ENCODE measurements at regions not wholly inside any gene's neighbourhood (a gene's known extent, or its start where the extent isn't known, plus 50 kb on each side); places are given as distances from the start of the nearest gene placed in this dataset.
"Not testable (repeated sequence)": the region's sequence is repeated elsewhere in the genome, so short reads cannot be mapped to it uniquely, and the experiment has no call there.

DNA sequence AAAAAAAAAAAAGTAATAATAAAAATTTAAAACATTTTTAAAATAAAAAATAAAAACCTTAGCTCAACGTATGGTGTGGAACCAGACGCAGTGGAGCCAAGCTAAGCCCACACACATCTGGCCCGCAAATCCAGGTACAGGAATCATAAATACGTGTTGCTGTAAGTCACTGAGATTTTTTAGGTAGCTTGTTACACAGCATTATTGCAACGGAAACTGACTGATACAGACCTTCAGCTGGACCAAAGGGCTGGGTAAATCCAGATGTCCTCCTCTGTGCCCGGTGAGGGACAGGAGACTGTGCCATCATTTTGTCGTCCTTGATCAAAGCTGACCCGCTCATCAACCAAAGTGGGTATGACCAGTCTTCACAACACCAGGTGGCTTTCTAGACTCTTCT, 104.9 kb downstream of the TMEM130 start:
- TF ChIP-seq, protein P1, sequence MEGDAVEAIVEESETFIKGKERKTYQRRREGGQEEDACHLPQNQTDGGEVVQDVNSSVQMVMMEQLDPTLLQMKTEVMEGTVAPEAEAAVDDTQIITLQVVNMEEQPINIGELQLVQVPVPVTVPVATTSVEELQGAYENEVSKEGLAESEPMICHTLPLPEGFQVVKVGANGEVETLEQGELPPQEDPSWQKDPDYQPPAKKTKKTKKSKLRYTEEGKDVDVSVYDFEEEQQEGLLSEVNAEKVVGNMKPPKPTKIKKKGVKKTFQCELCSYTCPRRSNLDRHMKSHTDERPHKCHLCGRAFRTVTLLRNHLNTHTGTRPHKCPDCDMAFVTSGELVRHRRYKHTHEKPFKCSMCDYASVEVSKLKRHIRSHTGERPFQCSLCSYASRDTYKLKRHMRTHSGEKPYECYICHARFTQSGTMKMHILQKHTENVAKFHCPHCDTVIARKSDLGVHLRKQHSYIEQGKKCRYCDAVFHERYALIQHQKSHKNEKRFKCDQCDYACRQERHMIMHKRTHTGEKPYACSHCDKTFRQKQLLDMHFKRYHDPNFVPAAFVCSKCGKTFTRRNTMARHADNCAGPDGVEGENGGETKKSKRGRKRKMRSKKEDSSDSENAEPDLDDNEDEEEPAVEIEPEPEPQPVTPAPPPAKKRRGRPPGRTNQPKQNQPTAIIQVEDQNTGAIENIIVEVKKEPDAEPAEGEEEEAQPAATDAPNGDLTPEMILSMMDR (conservative IDR thresholded peaks at IDR 0.05; ENCODE audit: low read length): no peak
- no peak overlapping the region for H3K4me3 ChIP-seq (ENCODE audit: low read length)
- no peak for DNase-seq (ENCODE audit: low read depth)

DNA sequence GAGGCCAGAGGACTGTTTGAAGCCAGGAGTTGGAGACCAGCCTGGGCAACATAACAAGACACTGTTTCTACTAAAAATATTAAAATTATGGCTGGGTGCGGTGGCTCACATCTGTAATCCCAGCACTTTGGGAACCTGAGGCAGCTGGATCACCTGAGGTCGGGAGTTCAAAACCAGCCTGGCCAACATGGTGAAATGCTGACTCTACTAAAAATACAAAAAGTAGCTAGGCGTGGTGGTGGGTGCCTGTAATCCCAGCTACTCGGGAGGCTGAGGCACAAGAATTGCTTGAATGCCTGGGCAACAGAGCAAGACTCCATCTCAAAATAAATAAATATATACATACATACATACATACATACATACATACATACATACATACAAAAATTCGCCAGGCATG, 99.7 kb downstream of the TMEM130 start:
- not testable (repeated sequence) for H3K4me3 ChIP-seq (ENCODE audit: low read length); DNase-seq (ENCODE audit: low read depth)

DNA sequence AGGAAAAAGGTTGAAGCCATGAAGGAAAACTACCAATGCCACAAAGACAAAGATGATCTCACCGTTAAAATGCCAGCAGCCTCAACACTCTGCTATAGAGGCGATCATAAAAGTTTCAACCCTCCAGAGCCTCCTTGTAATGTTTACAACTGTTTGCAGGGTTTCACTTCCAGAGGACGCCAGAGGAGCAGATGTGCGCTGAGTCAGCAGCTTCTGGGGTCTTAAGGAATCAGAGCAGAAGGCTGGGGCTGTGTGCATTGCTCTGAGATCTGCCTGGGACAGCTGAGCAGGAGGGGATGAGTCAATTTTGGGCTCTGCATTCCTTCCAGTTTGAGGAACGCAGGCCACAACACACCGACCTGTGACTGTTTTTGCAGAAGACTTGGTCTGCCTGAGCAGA, 98.3 kb downstream of the TMEM130 start:
- no peak overlapping the region for H3K4me3 ChIP-seq (ENCODE audit: low read length)
- TF ChIP-seq, protein P1 (conservative IDR thresholded peaks at IDR 0.05; ENCODE audit: low read length): no peak
- peak; percentile 89 for DNase-seq (ENCODE audit: low read depth)

DNA sequence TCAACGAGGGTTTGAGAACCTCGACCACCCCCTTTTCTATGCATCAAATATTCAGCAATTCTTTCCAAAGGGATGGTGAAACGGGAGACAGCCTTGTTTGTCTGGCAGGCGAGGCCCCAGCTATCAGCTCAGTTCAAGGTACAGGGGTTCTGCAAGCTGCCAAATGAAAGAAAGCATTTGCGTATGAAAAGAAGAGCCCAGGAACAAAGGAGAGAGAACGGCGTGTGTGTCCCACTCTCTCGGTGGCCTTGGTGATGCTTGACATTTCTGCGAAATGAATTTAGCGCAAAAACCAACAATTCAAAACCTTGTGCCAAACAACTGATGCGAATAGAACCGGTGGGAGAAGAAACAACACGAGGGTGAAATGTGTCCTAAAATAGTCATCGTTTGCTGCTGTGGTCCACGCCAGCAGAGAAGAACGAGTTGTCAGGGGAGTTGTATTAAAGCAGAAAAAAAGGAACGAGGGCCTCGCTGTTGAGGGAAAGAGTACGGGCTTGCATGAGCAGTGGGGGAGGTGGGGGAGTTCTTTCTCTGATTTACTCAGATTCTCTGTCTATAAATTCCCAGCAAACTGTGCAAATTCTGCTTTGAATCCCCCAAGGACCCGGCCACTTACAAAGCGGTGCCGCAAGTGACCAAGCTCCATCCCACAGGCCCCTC, 97.7 kb downstream of the TMEM130 start:
- no peak for DNase-seq (ENCODE audit: low read depth)
- TF ChIP-seq, protein P1 (conservative IDR thresholded peaks at IDR 0.05; ENCODE audit: low read length): no peak
- H3K4me3 ChIP-seq (ENCODE audit: low read length): no peak overlapping the region

DNA sequence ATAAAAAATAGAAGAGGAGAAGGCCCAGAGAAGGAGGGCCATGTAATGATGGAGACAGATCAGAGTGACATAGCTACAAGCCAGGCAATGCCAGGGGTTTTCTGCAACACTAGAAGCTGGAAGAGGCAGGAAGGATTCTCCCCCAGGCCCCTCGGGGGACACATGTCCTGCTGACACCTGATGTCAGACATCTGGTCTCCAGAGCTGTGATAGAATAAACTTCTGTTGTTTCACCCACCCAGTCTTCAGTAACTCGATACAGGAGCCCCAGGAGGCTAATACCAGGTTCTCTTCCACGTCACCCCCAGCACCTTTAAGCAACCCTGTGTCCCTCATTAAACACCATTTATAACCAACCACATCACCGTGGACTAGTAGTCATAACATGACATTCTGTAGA, 94.9 kb downstream of the TMEM130 start:
- TF ChIP-seq, protein P1 (conservative IDR thresholded peaks at IDR 0.05; ENCODE audit: low read length): no peak
- DNase-seq (ENCODE audit: low read depth): no peak
- H3K4me3 ChIP-seq (ENCODE audit: low read length): no peak overlapping the region

DNA sequence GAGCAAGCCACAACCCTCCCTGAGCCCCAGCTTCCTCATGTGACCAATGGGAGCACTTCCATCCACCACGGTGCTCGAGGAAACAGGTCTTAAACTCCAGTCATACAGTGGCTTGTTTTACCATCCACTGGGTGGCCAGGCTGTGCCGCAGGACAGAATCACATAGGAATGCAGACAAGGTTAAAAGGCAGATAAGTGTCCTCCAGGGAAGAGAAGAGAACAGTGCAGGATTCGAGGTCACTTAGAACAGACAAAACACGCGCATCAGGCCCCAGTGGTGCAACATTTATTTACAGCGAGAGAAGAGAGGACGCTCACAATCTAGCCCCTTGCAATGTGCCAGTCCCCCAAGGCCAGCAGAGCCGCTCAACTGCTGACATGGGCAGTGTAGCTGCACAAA, 92.8 kb downstream of the TMEM130 start:
- TF ChIP-seq, protein P1 (conservative IDR thresholded peaks at IDR 0.05; ENCODE audit: low read length): no peak
- H3K4me3 ChIP-seq (ENCODE audit: low read length): no peak overlapping the region
- no peak for DNase-seq (ENCODE audit: low read depth)

DNA sequence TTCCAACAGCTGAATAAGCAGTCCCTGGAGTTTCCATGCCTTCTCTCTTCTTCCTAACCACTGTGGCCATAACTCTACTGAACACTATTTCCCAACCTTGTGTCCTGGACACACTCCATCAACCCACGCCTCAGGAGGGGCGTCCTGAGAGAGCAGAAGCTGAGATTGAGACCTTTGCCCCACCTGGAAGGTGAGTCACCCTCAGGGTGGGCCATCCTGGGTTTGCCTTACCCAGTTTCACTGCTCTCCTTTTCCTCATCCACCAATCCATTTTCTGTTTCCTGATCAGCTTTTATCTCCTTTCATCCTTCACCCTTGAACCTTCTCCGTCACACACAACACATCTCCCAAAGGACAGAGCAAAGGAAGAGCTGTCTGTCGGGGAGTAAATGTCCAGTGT, 91.4 kb downstream of the TMEM130 start:
- TF ChIP-seq, protein P1 (conservative IDR thresholded peaks at IDR 0.05; ENCODE audit: low read length): no peak
- no peak for DNase-seq (ENCODE audit: low read depth)
- H3K4me3 ChIP-seq (ENCODE audit: low read length): no peak overlapping the region

Data from AG10803 (cell line).